Hepatocyte (in vitro differentiated cells): ENCODE measurements at regions not wholly inside any gene's neighbourhood (a gene's known extent, or its start where the extent isn't known, plus 50 kb on each side); places are given as distances from the start of the nearest gene placed in this dataset.
"Not testable (repeated sequence)": the region's sequence is repeated elsewhere in the genome, so short reads cannot be mapped to it uniquely, and the experiment has no call there.

Source experiments
- DNase-seq: peaks from one replicate; pipeline ENCODE4 v3.0.0-alpha.2; 2016; ENCODE audit warnings: low spot score
- H2AFZ ChIP-seq: fragments of 200-600 bp; sonication (generic); 2 replicates; pipeline ENCODE4 v1.6.0; 2016; ENCODE audit warnings: antibody characterized with exemption, mild to moderate bottlenecking
- H3K27ac ChIP-seq: fragments of 200-600 bp; sonication (generic); 2 replicates; pipeline ENCODE4 v1.5.1; 2016; ENCODE audit warnings: mild to moderate bottlenecking
- H3K27me3 ChIP-seq: fragments of 200-600 bp; sonication (generic); 2 replicates; pipeline ENCODE4 v1.6.1; 2016
- H3K36me3 ChIP-seq: fragments of 200-600 bp; sonication (generic); replicated peaks from 2 replicates; pipeline ENCODE4 v1.5.1; 2016; ENCODE audit warnings: low read depth; ENCODE audit not compliant: insufficient read depth
- H3K4me1 ChIP-seq: fragments of 200-600 bp; sonication (generic); 2 replicates; pipeline ENCODE4 v1.5.1; 2016; ENCODE audit warnings: mild to moderate bottlenecking, moderate library complexity; ENCODE audit not compliant: insufficient read depth
- H3K4me2 ChIP-seq: fragments of 200-600 bp; sonication (generic); 2 replicates; pipeline ENCODE4 v1.6.0; 2016
- H3K4me3 ChIP-seq: fragments of 200-600 bp; sonication (generic); 2 replicates; pipeline ENCODE4 v1.5.1; 2016; ENCODE audit warnings: mild to moderate bottlenecking
- H3K79me2 ChIP-seq: fragments of 200-600 bp; sonication (generic); 2 replicates; pipeline ENCODE4 v1.6.0; 2017; ENCODE audit warnings: mild to moderate bottlenecking
- H3K9me2 ChIP-seq: fragments of 200-600 bp; sonication (generic); replicated peaks from 2 replicates; pipeline ENCODE4 v1.6.0; 2017; ENCODE audit warnings: mild to moderate bottlenecking; ENCODE audit not compliant: insufficient read depth
- H3K9me3 ChIP-seq: fragments of 200-600 bp; sonication (generic); 2 replicates; pipeline ENCODE4 v1.5.1; 2016; ENCODE audit warnings: low read depth, mild to moderate bottlenecking
- H4K20me1 ChIP-seq: fragments of 200-600 bp; sonication (generic); 2 replicates; pipeline ENCODE4 v1.6.0; 2016; ENCODE audit warnings: mild to moderate bottlenecking; ENCODE audit not compliant: insufficient read depth, poor library complexity, severe bottlenecking
- CTCF ChIP-seq: fragments of 200-600 bp; sonication (generic); IDR thresholded peaks from 2 replicates; pipeline ENCODE4 v1.5.1; 2016; ENCODE audit warnings: antibody characterized with exemption, mild to moderate bottlenecking; ENCODE audit not compliant: poor library complexity
- EZH2 ChIP-seq: fragments of 200-600 bp; sonication (generic); IDR thresholded peaks from 2 replicates; pipeline ENCODE4 v1.6.1; 2016; ENCODE audit warnings: antibody characterized with exemption, mild to moderate bottlenecking, borderline replicate concordance
- EZH2phosphoT487 ChIP-seq: fragments of 200-600 bp; sonication (generic); IDR thresholded peaks from one replicate; pipeline ENCODE4 v1.6.1; 2018; ENCODE audit warnings: antibody characterized with exemption, mild to moderate bottlenecking, low read depth, moderate library complexity; ENCODE audit not compliant: unreplicated experiment, severe bottlenecking
- WGBS: methylation state at CpG from one replicate; pipeline ENCODE4 v1.1.6; 2016; ENCODE audit warnings: low lambda C conversion rate; ENCODE audit errors: missing lambda C conversion rate; 5-methylcytosine and 5-hydroxymethylcytosine counted together

GRCh38 chr1:168467452-168467851, 76.3 kb downstream of the XCL2 start:
- Histone ChIP-seq H4K20me1 (no peaks in the 10 kb centered on the region), H3K4me2 (no peak overlapping the region), H3K27me3 (no peaks in the 10 kb centered on the region), H3K4me1 (peaks cover 22% of the 10 kb centered on the region), H3K36me3 (no peaks in the 10 kb centered on the region), H3K79me2 (no peaks in the 10 kb centered on the region), H2AFZ (no peak overlapping the region), H3K9me2 (no peaks in the 10 kb centered on the region), H3K4me3 (no peak overlapping the region), H3K27ac (no peak overlapping the region), H3K9me3 (no peaks in the 10 kb centered on the region)
- no peak for TF ChIP-seq EZH2
- TF ChIP-seq EZH2phosphoT487: no peak
- TF ChIP-seq CTCF: no peak
- WGBS: 68% methylated on average over 3 of the region's 3 CpGs
- no peak for DNase-seq

- no peaks in the 10 kb centered on the region for H3K9me3 ChIP-seq
- no peaks in the 10 kb centered on the region for H3K79me2 ChIP-seq
- H3K4me1 ChIP-seq: peaks cover 22% of the 10 kb centered on the region
- DNase-seq: no peak
- no peak overlapping the region for H2AFZ ChIP-seq
- no peak overlapping the region for H3K4me3 ChIP-seq
- H3K36me3 ChIP-seq: no peaks in the 10 kb centered on the region
- TF ChIP-seq EZH2phosphoT487 (no peak), CTCF (no peak), EZH2 (no peak)
- WGBS: 100% methylated on average over 1 of the region's 1 CpG
- peak overlapping the region; percentile 67 for H3K27ac ChIP-seq
- no peaks in the 10 kb centered on the region for H3K27me3 ChIP-seq
- no peaks in the 10 kb centered on the region for H4K20me1 ChIP-seq
- no peak overlapping the region for H3K4me2 ChIP-seq
- H3K9me2 ChIP-seq: no peaks in the 10 kb centered on the region
Observed at GRCh38 chr1:168466714-168467131, 77.1 kb downstream of the XCL2 start.

- Histone ChIP-seq H4K20me1 (no peaks in the 10 kb centered on the region), H3K27me3 (no peaks in the 10 kb centered on the region), H3K4me2 (no peak overlapping the region), H3K9me2 (no peaks in the 10 kb centered on the region), H3K36me3 (no peaks in the 10 kb centered on the region), H3K79me2 (no peaks in the 10 kb centered on the region), H3K27ac (peak overlapping the region; percentile 67), H3K4me3 (no peak overlapping the region), H3K4me1 (peaks cover 22% of the 10 kb centered on the region), H3K9me3 (no peaks in the 10 kb centered on the region), H2AFZ (no peak overlapping the region)
- TF ChIP-seq CTCF: no peak
- TF ChIP-seq EZH2: no peak
- TF ChIP-seq EZH2phosphoT487: no peak
- 34% methylated on average over 5 of the region's 5 CpGs for WGBS
- peak; percentile 73 for DNase-seq
Observed at GRCh38 chr1:168466092-168466713, 77.6 kb downstream of the XCL2 start.

GRCh38 chr1:168461108-168461507, 82.7 kb downstream of the XCL2 start:
- not testable (repeated sequence) for H3K4me2 ChIP-seq, H3K9me2 ChIP-seq, H3K27me3 ChIP-seq, H3K9me3 ChIP-seq, H3K4me1 ChIP-seq, H3K79me2 ChIP-seq, H3K4me3 ChIP-seq, DNase-seq, H3K27ac ChIP-seq, H2AFZ ChIP-seq, H4K20me1 ChIP-seq, H3K36me3 ChIP-seq
- WGBS: 90% methylated on average over 3 of the region's 3 CpGs

- not testable (repeated sequence) for H3K4me2 ChIP-seq, H3K79me2 ChIP-seq, H3K36me3 ChIP-seq, H3K27me3 ChIP-seq, H2AFZ ChIP-seq, DNase-seq, H3K9me3 ChIP-seq, H3K9me2 ChIP-seq, H3K4me1 ChIP-seq, H3K27ac ChIP-seq, H3K4me3 ChIP-seq, H4K20me1 ChIP-seq
- 55% methylated on average over 8 of the region's 8 CpGs for WGBS
Observed at GRCh38 chr1:168457296-168457695, 86.5 kb downstream of the XCL2 start.
